Effector memory CD8-positive, alpha-beta T cell (primary cell): ENCODE measurements at regions not wholly inside any gene's neighbourhood (a gene's known extent, or its start where the extent isn't known, plus 50 kb on each side); places are given as distances from the start of the nearest gene placed in this dataset.

Experiments used
- ATAC-seq: fragments of 150-1000 bp; cut with Tn5 transposase; replicated peaks from 2 replicates; pipeline ENCODE4 v1.10.0; 2021; ENCODE audit warnings: mild to moderate bottlenecking, moderate library complexity
- DNase-seq, 3 experiments: peaks; one replicate each; pipeline ENCODE4 v3.0.0; 2021
- H3K27ac Mint-ChIP-seq, 2 donors: one replicate each; pipeline ENCODE4 v1.8.0; 2022; ENCODE audit warnings: mild to moderate bottlenecking in 2 of 2, mixed read lengths in 2 of 2, moderate library complexity in 2 of 2
- H3K27me3 Mint-ChIP-seq, 2 donors: one replicate each; pipeline ENCODE4 v1.8.0; 2022; ENCODE audit warnings: mixed read lengths in 2 of 2
- H3K36me3 Mint-ChIP-seq: one replicate; pipeline ENCODE4 v1.8.0; 2022; ENCODE audit warnings: mild to moderate bottlenecking, moderate library complexity, mixed read lengths; ENCODE audit not compliant: insufficient read depth
- H3K4me1 Mint-ChIP-seq, 2 donors: one replicate each; pipeline ENCODE4 v1.8.0; 2022; ENCODE audit warnings: low read depth in 2 of 2, mixed read lengths in 2 of 2
- H3K4me3 Mint-ChIP-seq, 2 donors: one replicate each; pipeline ENCODE4 v1.8.0; 2022; ENCODE audit warnings: mild to moderate bottlenecking in 2 of 2, mixed read lengths in 2 of 2, moderate library complexity in 2 of 2
- H3K9me3 Mint-ChIP-seq, 2 donors: one replicate each; pipeline ENCODE4 v1.8.0; 2022; ENCODE audit warnings: mixed read lengths in 2 of 2

- no peak for ATAC-seq
- Mint-ChIP-seq H3K9me3 (no peaks in the 10 kb centered on the region), H3K4me3 (no peak overlapping the region), H3K4me1 (no peaks in the 10 kb centered on the region), H3K27ac (no peak overlapping the region), H3K36me3 (no peaks in the 10 kb centered on the region), H3K27me3 (no peaks in the 10 kb centered on the region)
- DNase-seq = no peak
Measured at GRCh38 chr1:58312971-58313563, 233.5 kb downstream of the OMA1 start.

- no peaks in the 10 kb centered on the region for H3K27me3 Mint-ChIP-seq
- no peaks in the 10 kb centered on the region for H3K4me1 Mint-ChIP-seq
- H3K27ac Mint-ChIP-seq = no peak overlapping the region
- no peaks in the 10 kb centered on the region for H3K9me3 Mint-ChIP-seq
- no peaks in the 10 kb centered on the region for H3K36me3 Mint-ChIP-seq
- DNase-seq (no peak), ATAC-seq (no peak)
- H3K4me3 Mint-ChIP-seq = no peak overlapping the region
Measured at GRCh38 chr1:58312461-58312860, 234.1 kb downstream of the OMA1 start.

GRCh38 chr1:58310881-58311280 is 235.6 kb downstream of the OMA1 start:
- no peaks in the 10 kb centered on the region for H3K36me3 Mint-ChIP-seq
- H3K9me3 Mint-ChIP-seq = no peaks in the 10 kb centered on the region
- no peaks in the 10 kb centered on the region for H3K4me1 Mint-ChIP-seq
- H3K4me3 Mint-ChIP-seq = no peak overlapping the region
- ATAC-seq (no peak), DNase-seq (no peak)
- H3K27me3 Mint-ChIP-seq = no peaks in the 10 kb centered on the region
- H3K27ac Mint-ChIP-seq = no peak overlapping the region

GRCh38 chr1:58310469-58310868 is 236.1 kb downstream of the OMA1 start:
- H3K36me3 Mint-ChIP-seq = no peaks in the 10 kb centered on the region
- H3K9me3 Mint-ChIP-seq = no peaks in the 10 kb centered on the region
- H3K4me3 Mint-ChIP-seq = no peak overlapping the region
- H3K4me1 Mint-ChIP-seq = no peaks in the 10 kb centered on the region
- no peaks in the 10 kb centered on the region for H3K27me3 Mint-ChIP-seq
- no peak overlapping the region for H3K27ac Mint-ChIP-seq
- no peak for DNase-seq
- ATAC-seq = no peak

- no peak for DNase-seq
- H3K4me3 Mint-ChIP-seq = no peak overlapping the region
- no peaks in the 10 kb centered on the region for H3K9me3 Mint-ChIP-seq
- no peaks in the 10 kb centered on the region for H3K36me3 Mint-ChIP-seq
- H3K4me1 Mint-ChIP-seq = no peaks in the 10 kb centered on the region
- no peaks in the 10 kb centered on the region for H3K27me3 Mint-ChIP-seq
- no peak overlapping the region for H3K27ac Mint-ChIP-seq
- ATAC-seq = no peak
Measured at GRCh38 chr1:58308206-58308605, 238.3 kb downstream of the OMA1 start.

- H3K9me3 Mint-ChIP-seq = no peaks in the 10 kb centered on the region
- no peaks in the 10 kb centered on the region for H3K4me1 Mint-ChIP-seq
- no peak overlapping the region for H3K4me3 Mint-ChIP-seq
Measured at GRCh38 chr1:58307431-58307830, 239.1 kb downstream of the OMA1 start.

GRCh38 chr1:58305622-58306021 is 240.9 kb downstream of the OMA1 start:
- ATAC-seq = no peak

More at GRCh38 chr1:58307431-58307830, 239.1 kb downstream of the OMA1 start:
- no peak overlapping the region for H3K27ac Mint-ChIP-seq
- DNase-seq = no peak
- H3K36me3 Mint-ChIP-seq = no peaks in the 10 kb centered on the region
- no peaks in the 10 kb centered on the region for H3K27me3 Mint-ChIP-seq
- no peak for ATAC-seq

GRCh38 chr1:58304346-58304975 is 242.1 kb downstream of the OMA1 start:
- Mint-ChIP-seq H3K27me3 (no peaks in the 10 kb centered on the region), H3K4me3 (no peak overlapping the region), H3K36me3 (no peaks in the 10 kb centered on the region), H3K4me1 (peaks cover 0 to 4% of the 10 kb centered on the region in 2 donors), H3K27ac (no peak overlapping the region), H3K9me3 (no peaks in the 10 kb centered on the region)
- ATAC-seq (no peak), DNase-seq (no peak)

More at GRCh38 chr1:58305622-58306021, 240.9 kb downstream of the OMA1 start:
- Mint-ChIP-seq H3K9me3 (no peaks in the 10 kb centered on the region), H3K4me1 (peaks cover 0 to 3% of the 10 kb centered on the region in 2 donors), H3K36me3 (no peaks in the 10 kb centered on the region), H3K27me3 (no peaks in the 10 kb centered on the region), H3K4me3 (no peak overlapping the region), H3K27ac (no peak overlapping the region)
- DNase-seq = no peak

- no peaks in the 10 kb centered on the region for H3K27me3 Mint-ChIP-seq
- H3K4me3 Mint-ChIP-seq = no peak overlapping the region
- no peaks in the 10 kb centered on the region for H3K9me3 Mint-ChIP-seq
- H3K4me1 Mint-ChIP-seq = peaks cover 0 to 4% of the 10 kb centered on the region in 2 donors
- DNase-seq (no peak), ATAC-seq (no peak)
- no peak overlapping the region for H3K27ac Mint-ChIP-seq
- no peaks in the 10 kb centered on the region for H3K36me3 Mint-ChIP-seq
Measured at GRCh38 chr1:58303841-58304240, 242.7 kb downstream of the OMA1 start.

- no peaks in the 10 kb centered on the region for H3K4me1 Mint-ChIP-seq
- H3K36me3 Mint-ChIP-seq = no peaks in the 10 kb centered on the region
- no peak for DNase-seq
- no peak for ATAC-seq
- H3K4me3 Mint-ChIP-seq = no peak overlapping the region
- H3K27ac Mint-ChIP-seq = no peak overlapping the region
- H3K27me3 Mint-ChIP-seq = no peaks in the 10 kb centered on the region
- no peaks in the 10 kb centered on the region for H3K9me3 Mint-ChIP-seq
Measured at GRCh38 chr1:58293388-58293787, 253.1 kb downstream of the OMA1 start.

- no peak for ATAC-seq
- H3K36me3 Mint-ChIP-seq = no peaks in the 10 kb centered on the region
- H3K27ac Mint-ChIP-seq = no peak overlapping the region
- H3K4me1 Mint-ChIP-seq = no peaks in the 10 kb centered on the region
- no peak for DNase-seq
- no peaks in the 10 kb centered on the region for H3K27me3 Mint-ChIP-seq
- H3K4me3 Mint-ChIP-seq = no peak overlapping the region
- H3K9me3 Mint-ChIP-seq = no peaks in the 10 kb centered on the region
Measured at GRCh38 chr1:58290685-58291372, 255.7 kb downstream of the OMA1 start.

- Mint-ChIP-seq H3K4me3 (no peak overlapping the region), H3K27me3 (no peaks in the 10 kb centered on the region), H3K27ac (no peak overlapping the region), H3K4me1 (no peaks in the 10 kb centered on the region), H3K9me3 (no peaks in the 10 kb centered on the region), H3K36me3 (no peaks in the 10 kb centered on the region)
- ATAC-seq (no peak), DNase-seq (no peak)
Measured at GRCh38 chr1:58288624-58289142, 257.8 kb downstream of the OMA1 start.

GRCh38 chr1:58287894-58288623 is 258.5 kb downstream of the OMA1 start:
- no peaks in the 10 kb centered on the region for H3K4me1 Mint-ChIP-seq
- H3K36me3 Mint-ChIP-seq = no peaks in the 10 kb centered on the region
- H3K27me3 Mint-ChIP-seq = no peaks in the 10 kb centered on the region
- no peak overlapping the region for H3K27ac Mint-ChIP-seq
- no peak overlapping the region for H3K4me3 Mint-ChIP-seq
- ATAC-seq (no peak), DNase-seq (no peak)
- H3K9me3 Mint-ChIP-seq = no peaks in the 10 kb centered on the region
